ENCODE measurements at regions not wholly inside any gene's neighbourhood (a gene's known extent, or its start where the extent isn't known, plus 50 kb on each side); places are given as distances from the start of the nearest gene placed in this dataset.

- TF ChIP-seq CTCF (IDR thresholded peaks at IDR 0.05) = no peak
- H3K4me1 ChIP-seq = no peaks in the 10 kb centered on the region
- no peaks in the 10 kb centered on the region for H3K27me3 ChIP-seq
- no peak for DNase-seq (ENCODE audit: low spot score)
- no peak overlapping the region for H3K4me3 ChIP-seq
- no peaks in the 10 kb centered on the region for H3K36me3 ChIP-seq
- H3K9me3 ChIP-seq = peaks cover 0 to 14% of the 10 kb centered on the region in 2 donors
- no peak overlapping the region for H3K27ac ChIP-seq
Observed at GRCh38 chr12:17416748-17417147, 673.2 kb downstream of the RERGL start.

- H3K36me3 ChIP-seq = no peaks in the 10 kb centered on the region
- peaks cover 0 to 14% of the 10 kb centered on the region in 2 donors for H3K9me3 ChIP-seq
- H3K4me3 ChIP-seq = no peak overlapping the region
- no peaks in the 10 kb centered on the region for H3K27me3 ChIP-seq
- no peak for TF ChIP-seq CTCF (IDR thresholded peaks at IDR 0.05)
- H3K27ac ChIP-seq = no peak overlapping the region
- no peak for DNase-seq (ENCODE audit: low spot score)
- H3K4me1 ChIP-seq = no peaks in the 10 kb centered on the region
Observed at GRCh38 chr12:17414596-17414995, 675.4 kb downstream of the RERGL start.

- no peak for TF ChIP-seq CTCF (IDR thresholded peaks at IDR 0.05)
- Histone ChIP-seq H3K27ac (no peak overlapping the region), H3K9me3 (peaks cover 0 to 12% of the 10 kb centered on the region in 2 donors), H3K36me3 (no peaks in the 10 kb centered on the region), H3K4me1 (no peaks in the 10 kb centered on the region), H3K27me3 (no peaks in the 10 kb centered on the region), H3K4me3 (no peak overlapping the region)
- DNase-seq (ENCODE audit: low spot score) = no peak
Observed at GRCh38 chr12:17411662-17412061, 678.3 kb downstream of the RERGL start.

GRCh38 chr12:17388679-17389078, 701.3 kb downstream of the RERGL start:
- H3K4me3 ChIP-seq = no peak overlapping the region
- no peak for TF ChIP-seq CTCF (IDR thresholded peaks at IDR 0.05)

GRCh38 chr12:17383321-17383720, 706.7 kb downstream of the RERGL start:
- no peak for DNase-seq (ENCODE audit: low spot score)
- H3K36me3 ChIP-seq = no peaks in the 10 kb centered on the region
- TF ChIP-seq CTCF (IDR thresholded peaks at IDR 0.05) = no peak
- H3K4me3 ChIP-seq = no peak overlapping the region
- H3K27ac ChIP-seq = no peak overlapping the region
- H3K27me3 ChIP-seq = no peaks in the 10 kb centered on the region
- peaks cover 0 to 4% of the 10 kb centered on the region in 2 donors for H3K9me3 ChIP-seq
- no peaks in the 10 kb centered on the region for H3K4me1 ChIP-seq

More at GRCh38 chr12:17388679-17389078, 701.3 kb downstream of the RERGL start:
- H3K36me3 ChIP-seq = no peaks in the 10 kb centered on the region
- DNase-seq (ENCODE audit: low spot score) = no peak
- peaks cover 0 to 4% of the 10 kb centered on the region in 2 donors for H3K9me3 ChIP-seq
- no peaks in the 10 kb centered on the region for H3K27me3 ChIP-seq
- no peak overlapping the region for H3K27ac ChIP-seq
- H3K4me1 ChIP-seq = no peaks in the 10 kb centered on the region

- no peak for TF ChIP-seq CTCF (IDR thresholded peaks at IDR 0.05)
- Histone ChIP-seq H3K9me3 (peaks cover 0 to 4% of the 10 kb centered on the region in 2 donors), H3K27me3 (no peaks in the 10 kb centered on the region), H3K4me3 (no peak overlapping the region), H3K27ac (no peak overlapping the region), H3K4me1 (no peaks in the 10 kb centered on the region), H3K36me3 (no peaks in the 10 kb centered on the region)
- DNase-seq (ENCODE audit: low spot score) = no peak
Observed at GRCh38 chr12:17381211-17381610, 708.8 kb downstream of the RERGL start.
